ENCODE measurements at regions not wholly inside any gene's neighbourhood (a gene's known extent, or its start where the extent isn't known, plus 50 kb on each side); places are given as distances from the start of the nearest gene placed in this dataset.
A peak's percentile ranks its signal among the peaks of the same experiment; 100 is the strongest.

DNA sequence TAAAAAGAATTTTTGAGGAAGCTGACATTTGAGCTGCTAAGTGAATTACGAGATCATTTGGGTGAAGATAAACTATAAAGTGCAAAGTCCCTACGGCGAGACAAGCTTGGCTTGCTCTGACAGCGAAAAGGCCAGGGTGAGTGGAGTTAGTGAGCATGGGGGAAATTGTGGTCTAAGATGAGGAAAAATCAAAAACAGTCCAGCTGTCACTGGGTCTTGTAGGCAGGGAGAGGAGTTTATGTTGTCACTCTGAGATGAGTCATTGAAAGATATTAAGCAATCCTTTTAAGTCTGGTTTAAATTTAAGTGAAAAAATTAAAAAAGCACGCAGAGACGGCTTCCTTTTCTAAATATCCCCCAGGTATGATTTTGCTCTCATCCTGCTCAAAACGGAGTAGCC is 601.9 kb downstream of the MRPL39 start:
- DNase-seq (ENCODE audit: low spot score): peak; percentile 23

DNA sequence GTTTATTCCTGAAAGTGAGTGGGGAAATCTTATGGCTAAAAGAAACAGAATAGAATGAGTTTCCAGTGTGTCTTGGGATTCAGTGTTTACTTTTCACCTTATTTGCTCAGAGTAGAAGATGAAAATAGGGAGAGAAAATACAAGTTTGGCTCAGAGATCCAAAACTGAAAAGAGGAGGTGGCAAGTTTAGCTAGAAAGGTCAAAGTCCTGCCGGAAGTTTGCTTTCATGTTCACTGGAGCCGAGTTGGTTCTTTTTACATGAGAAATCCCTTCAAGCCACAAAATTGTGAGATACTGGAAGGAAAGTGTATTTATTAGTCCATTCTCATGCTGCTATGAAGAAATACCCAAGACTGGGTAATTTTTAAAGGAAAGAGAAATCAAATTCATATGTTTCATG is 604.6 kb downstream of the MRPL39 start:
- no peak for DNase-seq (ENCODE audit: low spot score)

DNA sequence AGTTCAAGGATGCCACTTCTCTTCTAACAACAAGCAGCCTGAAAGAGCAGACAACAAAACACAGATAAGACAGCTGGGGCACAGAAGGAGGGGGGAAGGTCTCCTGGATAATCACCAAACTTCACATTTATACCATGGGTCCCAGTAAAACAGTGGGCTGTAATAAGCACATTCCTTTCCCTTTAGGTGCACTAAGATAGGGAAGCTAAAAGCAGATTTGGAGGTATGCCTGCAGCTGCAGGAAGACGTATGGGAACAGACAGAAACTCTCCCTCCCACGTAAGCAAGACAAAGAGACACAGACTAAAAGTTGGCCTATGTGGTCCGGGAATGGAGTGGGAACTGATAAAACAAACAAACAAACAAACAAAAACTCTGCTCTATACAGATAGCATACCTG is 612.1 kb downstream of the MRPL39 start:
- no peak for DNase-seq (ENCODE audit: low spot score)

DNA sequence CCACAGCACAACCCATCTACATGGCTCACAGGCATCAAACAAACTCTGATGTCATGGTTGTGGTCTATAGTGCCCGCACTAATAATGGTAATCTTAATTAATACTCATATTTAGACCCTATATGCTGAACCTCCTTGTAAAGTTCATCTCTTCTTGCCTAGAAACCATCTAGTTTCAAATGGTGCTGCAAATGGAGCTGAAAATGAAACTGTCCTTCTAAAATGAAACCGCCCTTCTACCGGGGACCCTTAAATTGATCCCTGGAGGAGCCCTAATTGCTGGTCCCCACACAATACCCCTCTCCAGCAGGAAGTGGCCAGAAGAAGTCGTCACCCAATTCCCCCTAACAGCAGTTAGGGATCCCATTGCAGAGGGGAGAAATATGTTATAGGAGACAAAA is 612.6 kb downstream of the MRPL39 start:
- no peak for DNase-seq (ENCODE audit: low spot score)

DNA sequence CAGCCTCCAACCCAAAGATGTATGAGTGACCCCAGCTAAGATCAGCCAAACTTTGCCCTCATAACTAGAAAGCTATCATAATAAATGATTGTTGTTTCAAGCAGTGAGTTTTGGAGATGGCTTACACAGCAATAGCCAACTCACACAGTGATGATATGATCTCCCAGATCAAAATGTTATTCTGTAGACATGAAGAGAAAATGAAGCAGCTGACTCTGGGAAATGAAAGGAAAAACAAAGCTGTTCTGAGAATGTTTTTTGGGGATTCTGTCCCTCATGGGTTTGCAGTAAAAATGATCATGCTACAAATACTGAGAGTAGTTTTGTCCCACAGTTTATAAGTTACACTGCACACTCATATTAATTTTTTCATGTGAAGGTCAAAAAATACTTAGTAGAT is 617.8 kb downstream of the MRPL39 start:
- DNase-seq (ENCODE audit: low spot score): no peak

DNA sequence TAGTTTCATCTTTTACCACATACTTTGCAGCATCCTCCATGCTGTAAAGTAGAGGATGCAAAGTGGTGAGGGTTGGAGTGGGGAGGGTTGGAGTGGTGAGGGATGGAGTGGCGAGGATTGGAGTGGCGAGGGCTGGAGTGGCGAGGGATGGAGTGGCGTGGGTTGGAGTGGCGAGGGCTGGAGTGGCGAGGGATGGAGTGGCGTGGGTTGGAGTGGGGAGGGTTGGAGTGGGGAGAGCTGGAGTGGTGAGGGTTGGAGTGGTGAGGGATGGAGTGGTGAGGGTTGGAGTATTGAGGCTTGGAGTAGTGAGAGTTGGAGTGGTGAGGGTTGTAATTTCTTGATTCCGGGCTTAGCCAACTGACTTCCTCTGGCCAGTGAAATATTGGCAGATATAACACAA is 618.3 kb downstream of the MRPL39 start:
- no peak for DNase-seq (ENCODE audit: low spot score)

DNA sequence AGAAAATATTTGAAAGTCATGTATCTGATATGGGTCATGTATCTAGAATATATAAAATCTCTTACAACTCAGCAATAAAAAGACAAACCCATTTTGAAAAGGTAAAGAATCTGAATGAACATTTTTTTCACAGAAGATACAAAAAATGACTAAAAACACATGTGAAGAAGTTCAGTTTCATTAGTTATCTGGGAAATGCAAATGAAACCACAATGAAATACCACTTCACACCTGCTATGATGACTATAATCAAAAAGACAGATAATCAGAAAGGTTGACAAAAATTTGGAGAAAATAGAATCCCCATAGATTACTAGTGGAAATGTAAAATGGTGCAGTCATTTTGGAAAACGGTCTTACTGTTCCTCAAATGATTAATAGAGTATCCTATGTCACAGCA is 631.0 kb downstream of the MRPL39 start:
- no peak for DNase-seq (ENCODE audit: low spot score)

DNA sequence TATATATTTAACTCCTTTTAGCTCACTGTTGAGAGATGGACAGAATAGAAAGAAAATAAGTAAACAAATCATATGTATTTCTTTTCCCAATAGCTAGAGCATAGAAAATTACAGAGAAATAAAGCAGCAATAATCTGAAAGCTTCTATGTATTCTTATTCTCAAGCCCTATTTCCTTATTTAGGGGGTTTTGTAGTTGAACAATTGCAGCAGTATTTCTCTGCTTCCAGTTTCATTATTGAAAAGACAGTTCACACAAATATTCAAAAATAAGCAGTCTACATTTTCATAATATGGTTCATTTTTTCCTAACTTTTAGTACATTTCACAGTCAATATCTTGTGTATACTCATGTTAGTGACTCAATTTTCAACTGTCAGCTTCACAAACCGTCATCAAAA is 638.2 kb downstream of the MRPL39 start:
- no peak for DNase-seq (ENCODE audit: low spot score)

DNA sequence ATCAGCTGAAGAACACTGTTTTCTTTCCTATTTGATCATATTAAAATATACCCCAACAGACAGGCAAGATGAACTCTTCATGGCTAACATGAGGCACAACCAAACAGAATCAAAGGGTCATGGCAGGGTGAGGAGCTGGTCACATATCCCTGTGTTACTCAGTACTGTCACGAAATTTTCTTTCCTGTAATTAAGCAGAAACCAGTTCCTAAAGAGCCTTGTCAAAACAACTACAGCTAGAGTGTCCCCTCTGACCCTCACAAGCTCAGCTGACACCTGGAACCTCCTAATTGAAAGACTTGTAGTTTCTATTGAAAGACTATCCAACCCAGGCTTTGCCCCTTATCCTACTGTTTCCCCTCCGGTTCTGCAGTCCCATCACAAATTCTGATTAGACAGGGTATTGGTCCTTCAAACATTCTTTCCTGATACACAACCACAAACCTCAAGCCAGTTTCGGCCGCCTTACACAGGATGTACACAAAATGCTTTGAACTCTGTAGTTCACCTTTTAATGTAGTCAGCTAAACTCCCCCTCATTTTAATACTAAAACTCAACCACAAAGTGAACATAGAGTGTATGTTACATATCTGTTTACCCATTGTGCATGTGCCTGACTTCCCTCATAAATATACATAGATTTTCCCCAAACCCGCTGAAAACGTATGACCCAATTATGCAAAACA is 651.9 kb downstream of the MRPL39 start:
- DNase-seq (ENCODE audit: low spot score): no peak

DNA sequence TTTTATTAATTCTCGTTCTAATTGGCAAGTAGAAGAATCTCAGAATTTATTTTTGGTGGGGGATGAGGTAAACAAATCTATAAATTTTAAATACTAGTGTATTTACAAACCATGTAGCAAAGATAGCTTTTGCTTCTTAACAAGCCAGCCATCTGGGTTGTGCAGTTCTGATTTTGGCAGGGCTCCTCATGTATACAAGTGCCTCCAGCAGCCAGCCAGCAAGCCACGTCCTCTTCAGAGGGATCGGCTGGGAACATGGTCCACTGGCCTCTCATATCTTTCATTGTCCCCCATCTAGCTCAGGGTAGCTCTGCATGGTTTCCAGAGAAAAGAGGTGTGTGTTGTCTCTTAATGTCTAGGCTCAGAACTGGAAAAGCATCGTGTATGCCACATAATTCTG is 659.1 kb downstream of the MRPL39 start:
- DNase-seq (ENCODE audit: low spot score): no peak

DNA sequence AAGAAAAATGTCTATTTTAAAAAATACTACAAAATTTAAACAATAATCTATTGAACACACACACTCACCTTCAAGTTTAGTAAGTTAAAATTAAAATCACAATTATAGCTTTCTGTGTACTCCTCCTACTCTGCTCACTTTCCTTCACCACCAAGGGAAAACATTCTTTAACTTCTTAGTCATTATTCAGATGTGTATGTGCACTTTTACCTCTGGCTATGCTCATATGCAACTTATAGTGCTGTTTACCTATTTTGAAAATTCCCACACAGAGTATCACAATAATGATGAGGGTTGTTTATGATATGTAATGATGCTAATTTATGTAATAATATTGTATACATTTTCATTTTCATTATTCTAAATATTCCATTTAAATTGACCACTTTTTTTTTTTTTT is 661.4 kb downstream of the MRPL39 start:
- no peak for DNase-seq (ENCODE audit: low spot score)

DNA sequence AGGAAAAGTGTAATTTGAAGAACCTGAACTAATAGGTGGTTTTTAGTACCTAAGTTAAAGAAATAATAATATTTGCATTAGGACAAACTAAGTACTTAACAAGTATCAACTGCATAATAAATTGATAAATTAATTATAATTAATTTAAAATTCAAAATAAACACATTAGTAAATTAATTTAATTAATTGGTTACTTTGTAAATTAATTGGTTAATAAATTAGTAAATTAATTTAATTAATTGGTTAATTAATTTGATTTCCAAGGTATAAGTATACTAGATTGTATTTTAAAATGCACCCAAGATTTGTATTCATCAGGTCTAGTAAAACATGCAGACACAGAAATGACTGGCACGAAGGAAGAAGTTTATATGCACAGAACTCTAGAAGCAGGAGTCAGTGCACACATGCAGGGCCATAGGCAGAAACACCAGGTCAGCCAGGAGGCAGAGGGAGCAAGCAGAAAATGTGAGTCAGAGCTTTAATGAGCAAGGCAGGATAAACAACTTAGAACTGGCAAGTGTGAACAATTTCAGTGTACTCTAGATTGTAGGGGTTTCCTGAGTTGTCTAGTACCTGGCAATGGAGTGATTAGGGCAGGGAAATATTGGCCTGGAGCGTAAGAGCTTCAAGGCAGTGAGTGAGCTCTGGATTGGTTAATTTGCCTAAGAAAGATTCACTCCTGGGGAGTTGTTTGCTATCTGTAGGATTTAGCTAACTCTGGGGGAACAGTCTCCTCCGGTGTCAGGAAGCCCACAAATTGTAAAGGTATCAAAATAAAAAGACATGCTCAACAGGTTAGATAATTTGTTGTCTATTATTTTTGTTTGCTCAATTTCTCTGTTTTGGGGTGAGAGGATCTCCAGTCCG is 665.7 kb downstream of the MRPL39 start:
- no peak for DNase-seq (ENCODE audit: low spot score)

DNA sequence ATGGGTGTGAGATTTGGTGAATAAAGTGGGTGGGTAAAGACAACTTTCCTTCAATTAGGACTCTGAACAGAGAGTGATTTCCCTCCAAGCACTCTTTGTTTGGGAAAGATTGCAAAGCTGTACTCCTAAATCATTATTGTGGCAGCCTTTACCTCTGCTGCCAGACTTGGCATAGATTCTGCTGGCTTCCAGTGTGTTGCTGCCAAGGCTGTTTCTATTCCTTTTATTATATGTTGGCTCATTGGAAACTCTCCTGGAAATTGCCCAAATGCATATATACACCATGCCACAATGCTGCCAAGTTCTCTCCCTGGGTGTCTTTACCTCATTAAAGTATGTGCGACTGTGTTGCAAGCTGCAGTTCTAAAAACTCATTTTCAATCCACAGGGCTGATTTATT is 668.0 kb downstream of the MRPL39 start:
- no peak for DNase-seq (ENCODE audit: low spot score)

DNA sequence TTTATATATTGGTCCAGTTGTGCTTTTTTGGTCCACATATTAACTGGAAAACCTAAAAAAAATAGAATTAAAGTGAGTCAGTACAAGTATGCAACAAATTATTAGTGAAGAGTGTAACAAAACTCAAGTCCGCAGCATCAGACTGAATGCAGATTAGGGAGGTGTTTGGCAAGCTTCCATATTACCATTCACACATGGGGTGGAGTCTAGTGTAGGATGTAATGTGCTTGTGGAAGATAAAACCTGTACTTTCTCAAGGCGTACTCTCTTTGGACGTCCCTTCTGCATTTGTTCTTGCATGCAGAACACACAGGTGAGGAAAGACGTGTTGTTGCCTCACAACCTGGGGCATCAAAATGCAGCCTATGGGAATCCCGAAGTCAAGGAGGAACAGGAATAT is 668.7 kb downstream of the MRPL39 start:
- DNase-seq (ENCODE audit: low spot score): no peak

DNA sequence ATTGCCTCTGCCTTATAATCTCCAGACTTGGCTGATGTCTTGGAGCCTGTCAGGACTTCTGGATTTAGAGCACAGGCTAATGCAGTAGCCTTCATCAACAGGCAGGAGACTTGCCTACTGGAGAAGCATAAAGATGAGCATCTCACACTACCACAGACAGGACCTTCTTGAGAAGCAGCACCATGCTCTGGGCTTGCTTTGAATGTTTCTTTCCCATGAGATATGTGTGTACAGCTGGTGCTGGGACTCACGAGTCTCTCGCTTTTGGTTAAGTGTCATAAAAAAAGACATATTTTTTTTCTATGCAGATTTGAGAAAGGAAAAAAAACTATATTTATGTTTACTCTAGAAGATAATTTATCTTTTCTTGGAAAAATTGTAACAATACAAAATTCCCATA is 671.3 kb downstream of the MRPL39 start:
- no peak for DNase-seq (ENCODE audit: low spot score)

DNA sequence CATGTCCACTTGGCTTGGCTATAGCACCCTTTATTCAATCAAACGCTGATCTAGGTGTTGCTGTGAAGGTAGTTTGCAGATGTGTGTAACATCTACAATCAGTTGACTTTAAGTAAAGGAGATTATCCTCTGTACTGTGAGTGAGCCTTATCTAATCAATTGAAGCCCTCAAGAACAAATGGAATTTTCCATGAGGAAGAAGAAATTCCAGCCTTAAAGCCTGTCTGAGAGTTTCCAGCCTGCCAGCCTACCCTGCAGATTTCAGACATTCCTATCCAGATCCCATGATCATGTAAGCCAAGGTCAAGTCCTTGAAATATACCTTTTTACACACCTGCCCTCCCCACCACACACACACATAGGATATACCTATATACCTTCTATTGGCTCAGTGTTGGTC is 696.7 kb downstream of the MRPL39 start:
- DNase-seq (ENCODE audit: low spot score): no peak

DNA sequence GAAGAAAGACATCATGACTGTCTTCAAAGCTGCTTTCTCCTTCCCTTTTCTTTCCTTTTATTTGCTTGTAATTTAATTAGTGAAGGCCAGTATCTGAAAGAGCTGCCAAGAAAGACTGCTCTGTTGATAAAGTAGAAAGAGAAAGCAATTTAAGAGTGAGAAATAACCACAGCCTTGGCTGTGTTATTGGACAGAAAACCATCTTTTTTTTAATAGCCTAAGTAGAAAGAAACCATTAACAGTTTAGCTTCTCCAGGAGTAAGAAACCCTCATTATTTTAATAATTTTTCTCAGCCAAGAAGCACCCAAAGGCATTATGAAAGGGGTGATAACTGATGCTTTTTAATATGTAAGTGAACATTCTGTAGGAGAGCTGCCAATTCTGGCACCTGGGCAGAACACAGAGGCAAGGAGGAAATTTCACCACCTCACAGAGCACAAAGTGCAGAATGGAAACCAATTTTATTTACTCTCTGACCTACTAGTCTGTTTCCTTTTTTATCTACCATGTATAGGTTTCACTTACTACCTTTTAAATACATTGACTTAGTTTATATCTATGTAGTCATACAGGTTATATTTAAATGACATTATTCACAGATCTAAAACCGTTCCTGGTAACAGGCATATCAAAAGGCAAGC is 703.2 kb downstream of the MRPL39 start:
- DNase-seq (ENCODE audit: low spot score): no peak

DNA sequence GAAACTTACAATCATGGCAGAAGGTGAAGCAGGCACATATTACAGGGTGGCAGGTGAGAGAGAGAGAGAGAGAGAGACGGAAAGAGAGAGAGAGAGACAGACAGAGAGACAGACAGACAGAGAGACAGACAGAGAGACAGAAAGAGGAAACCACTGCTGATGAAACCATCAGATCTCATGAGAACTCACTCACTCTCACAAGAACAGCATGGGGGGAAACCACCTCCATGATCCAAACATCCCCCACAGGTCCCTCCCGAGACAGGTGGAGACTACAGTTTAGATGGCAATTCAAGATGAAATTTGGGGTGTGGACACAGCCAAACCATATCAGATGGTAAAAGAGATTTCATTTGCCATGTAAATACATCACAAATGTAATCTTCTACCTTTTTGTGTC is 708.1 kb downstream of the MRPL39 start:
- no peak for DNase-seq (ENCODE audit: low spot score)

DNA sequence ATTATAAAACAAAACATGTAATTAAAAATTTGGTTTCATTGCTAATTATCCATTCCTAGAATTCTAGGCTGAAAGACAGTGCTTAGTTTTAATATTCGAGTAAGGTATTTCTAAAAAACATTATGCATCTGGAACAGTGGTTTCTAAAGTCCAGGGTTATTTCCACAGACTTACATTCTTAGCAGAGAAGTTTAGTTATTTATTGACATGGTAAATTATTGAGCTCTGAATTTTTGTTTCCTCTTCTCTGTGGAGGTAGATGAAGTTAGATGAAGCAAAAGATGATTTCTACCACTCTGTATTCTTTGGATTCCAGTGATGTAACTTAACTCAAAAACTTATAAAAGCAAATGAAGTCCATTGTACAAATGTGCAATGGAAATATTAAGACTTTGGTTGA is 709.4 kb downstream of the MRPL39 start:
- DNase-seq (ENCODE audit: low spot score): no peak

DNA sequence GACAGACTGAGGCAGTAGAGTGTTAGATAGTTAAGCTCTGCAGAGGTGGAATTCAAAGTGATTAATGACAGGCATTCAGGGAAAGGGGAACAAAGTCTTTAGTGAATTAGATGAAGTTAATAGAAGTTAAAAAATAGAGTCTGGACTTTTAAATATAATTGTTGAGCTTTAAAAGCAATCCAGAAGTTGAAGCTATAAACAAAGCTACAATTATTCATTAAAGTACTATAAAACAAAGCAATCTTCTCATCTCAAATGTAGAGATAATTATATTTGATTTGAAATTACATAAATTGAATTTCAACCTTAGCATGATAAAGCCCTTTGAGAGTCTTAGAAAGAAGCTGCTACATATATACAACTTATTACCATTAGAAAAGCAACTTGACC is 710.6 kb downstream of the MRPL39 start:
- DNase-seq (ENCODE audit: low spot score): no peak

DNA sequence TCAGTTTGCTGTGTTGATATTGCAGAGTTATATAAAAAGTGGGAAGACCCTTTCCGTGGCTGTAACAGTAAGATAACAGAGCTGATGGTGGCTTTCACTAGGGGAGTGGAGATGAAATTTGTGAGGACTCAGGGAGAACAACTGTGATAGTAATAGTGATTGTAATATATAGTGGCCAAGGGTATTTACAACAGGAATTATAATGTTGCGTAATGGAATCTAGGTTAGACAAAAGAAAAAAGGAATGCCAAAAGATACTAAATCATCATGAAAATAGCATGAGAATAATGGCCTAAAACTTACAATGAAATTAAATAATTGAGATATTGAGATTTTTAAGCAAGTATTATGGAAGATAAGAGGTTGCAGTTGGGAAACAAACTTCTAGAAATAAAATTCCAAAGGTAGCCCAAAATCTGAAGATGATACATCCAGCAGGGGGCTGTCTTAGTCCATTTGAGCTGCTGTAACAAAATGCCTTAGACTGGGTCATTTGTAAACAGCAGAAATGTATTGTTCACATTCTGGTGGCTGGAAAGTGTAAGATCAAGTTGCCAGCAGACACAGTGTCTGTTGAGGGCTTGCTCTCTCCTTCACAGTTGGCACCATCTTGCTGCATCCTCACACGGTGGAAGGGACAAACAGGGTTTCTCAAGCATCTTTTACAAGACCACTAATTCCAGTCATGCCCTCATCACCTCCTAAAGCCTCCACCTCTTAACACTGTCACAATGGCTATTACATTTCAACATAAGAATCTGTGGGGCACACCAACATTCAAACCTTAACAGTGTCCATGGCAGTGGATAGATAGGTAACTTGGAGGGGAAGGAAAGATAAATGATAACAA is 711.2 kb downstream of the MRPL39 start:
- no peak for DNase-seq (ENCODE audit: low spot score)

DNA sequence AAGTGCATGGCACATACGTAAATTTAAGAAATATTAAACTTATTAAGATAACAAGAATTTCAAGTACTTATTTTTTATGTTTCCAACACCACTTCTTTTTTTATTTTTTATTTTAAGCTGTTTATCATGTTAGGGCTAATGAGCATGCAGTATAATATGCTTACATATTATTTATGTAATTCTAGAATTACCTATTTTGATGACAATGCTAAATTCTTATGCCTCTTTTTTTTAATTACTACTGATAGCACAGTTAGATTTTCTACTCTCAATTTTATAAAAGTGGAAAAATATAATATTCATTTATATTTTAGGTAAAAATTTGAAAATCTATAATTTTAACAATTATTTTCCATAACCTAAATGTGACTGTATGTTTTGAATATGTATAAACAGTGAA is 713.0 kb downstream of the MRPL39 start:
- DNase-seq (ENCODE audit: low spot score): no peak
